ENCODE measurements at regions not wholly inside any gene's neighbourhood (a gene's known extent, or its start where the extent isn't known, plus 50 kb on each side); places are given as distances from the start of the nearest gene placed in this dataset.

DNA sequence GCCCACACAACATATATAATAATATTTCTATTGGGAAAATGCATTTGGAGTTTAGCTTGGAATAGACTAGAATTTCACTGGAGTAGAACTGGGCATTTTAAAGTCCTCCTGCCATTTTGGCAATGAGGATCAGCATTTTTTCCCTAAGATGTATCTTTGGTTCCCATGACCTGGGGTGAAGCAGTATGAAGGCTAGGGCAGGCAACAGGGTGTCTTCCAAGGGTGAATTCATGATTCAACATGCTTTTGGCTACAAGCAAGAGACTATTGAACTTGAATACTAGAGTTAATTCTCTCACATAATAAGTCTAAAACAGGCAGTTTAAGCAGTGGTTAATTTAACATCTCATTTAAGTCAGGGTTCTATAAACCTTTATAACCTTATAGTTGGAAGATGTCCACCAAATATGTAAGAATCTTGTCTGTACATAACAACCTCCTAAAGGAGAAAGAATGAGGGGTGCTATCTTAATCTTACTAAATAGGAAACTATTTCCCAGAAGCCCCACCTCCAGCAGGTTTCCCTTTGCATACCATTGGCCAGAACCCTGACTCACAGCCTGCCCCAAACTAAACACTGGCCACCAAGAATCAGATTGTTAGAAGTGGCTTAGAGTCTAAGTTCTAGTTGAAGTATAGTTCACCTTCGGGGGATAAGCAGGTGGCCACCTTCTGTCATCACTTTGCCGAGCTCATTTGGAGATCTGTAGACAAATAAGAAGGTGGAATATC lies 96.0 kb upstream of the PRPS1L1 start:
- Histone ChIP-seq H2AFZ (ENCODE audit: low read length) (no peak overlapping the region), H3K9me2 (ENCODE audit: insufficient read depth, low read length) (no peaks in the 10 kb centered on the region), H4K20me1 (ENCODE audit: insufficient read depth, low read length) (no peaks in the 10 kb centered on the region), H3K79me2 (ENCODE audit: insufficient read depth, low read depth, low read length) (no peaks in the 10 kb centered on the region), H3K4me2 (ENCODE audit: low read length) (no peak overlapping the region), H3K4me1 (ENCODE audit: insufficient read depth, low read length, poor library complexity, severe bottlenecking) (no peaks in the 10 kb centered on the region), H3K9me3 (ENCODE audit: low read length) (no peaks in the 10 kb centered on the region), H3K4me3 (ENCODE audit: low read depth, low read length, poor library complexity, severe bottlenecking) (no peak overlapping the region), H3K27ac (ENCODE audit: low read depth, low read length, poor library complexity, severe bottlenecking) (no peak overlapping the region), H3K36me3 (ENCODE audit: insufficient read depth, low read length) (no peaks in the 10 kb centered on the region)
- intact Hi-C loops (cut with micrococcal nuclease; ENCODE audit: unreplicated experiment): no loop called here
- no TSS peak for BruUV-seq (replicated peaks)
- DNase-seq (ENCODE audit: low spot score): no peak
- TF ChIP-seq EZH2phosphoT487 (IDR thresholded peaks at IDR 0.05; ENCODE audit: borderline replicate concordance, low read depth, low read length) (no peak), CTCF (conservative IDR thresholded peaks at IDR 0.05; ENCODE audit: low read length) (no peak)
- POLR2A ChIA-PET: interaction anchor here (0.6 kb wide), 1 partner anchor 1089 kb away, joined by 3 read pairs; no protein-coding TSS in a partner anchor
- CTCF ChIA-PET (ENCODE audit: unreplicated experiment): no interaction called here

DNA sequence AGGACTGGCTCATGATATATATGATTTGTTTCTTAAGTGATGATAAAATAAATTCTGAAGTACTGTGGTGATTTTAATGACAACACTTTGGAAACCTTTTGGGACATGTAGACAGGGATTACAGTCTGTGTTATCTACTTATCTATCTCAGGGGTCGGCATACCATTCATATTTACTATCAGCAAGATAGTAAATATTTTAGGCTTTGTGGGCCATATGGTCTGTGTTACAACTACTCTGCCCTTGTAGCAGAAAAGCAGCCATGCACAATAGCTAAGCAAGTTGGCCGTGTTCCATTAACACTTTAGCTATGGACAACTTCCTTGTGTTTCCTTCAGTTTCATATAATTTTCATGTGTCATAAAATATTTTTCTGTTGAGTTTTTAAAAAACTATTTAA lies 97.8 kb upstream of the PRPS1L1 start:
- H3K4me2 ChIP-seq (ENCODE audit: low read length): no peak overlapping the region
- H3K27ac ChIP-seq (ENCODE audit: low read depth, low read length, poor library complexity, severe bottlenecking): no peak overlapping the region
- H3K9me2 ChIP-seq (ENCODE audit: insufficient read depth, low read length): no peaks in the 10 kb centered on the region
- no peaks in the 10 kb centered on the region for H3K36me3 ChIP-seq (ENCODE audit: insufficient read depth, low read length)
- no peak overlapping the region for H3K4me3 ChIP-seq (ENCODE audit: low read depth, low read length, poor library complexity, severe bottlenecking)
- intact Hi-C loops (cut with micrococcal nuclease; ENCODE audit: unreplicated experiment): no loop called here
- H3K4me1 ChIP-seq (ENCODE audit: insufficient read depth, low read length, poor library complexity, severe bottlenecking): no peaks in the 10 kb centered on the region
- no peak for TF ChIP-seq EZH2phosphoT487 (IDR thresholded peaks at IDR 0.05; ENCODE audit: borderline replicate concordance, low read depth, low read length)
- TF ChIP-seq CTCF (conservative IDR thresholded peaks at IDR 0.05; ENCODE audit: low read length): no peak
- no peaks in the 10 kb centered on the region for H4K20me1 ChIP-seq (ENCODE audit: insufficient read depth, low read length)
- no peaks in the 10 kb centered on the region for H3K79me2 ChIP-seq (ENCODE audit: insufficient read depth, low read depth, low read length)
- DNase-seq (ENCODE audit: low spot score): no peak
- H2AFZ ChIP-seq (ENCODE audit: low read length): no peak overlapping the region
- no peaks in the 10 kb centered on the region for H3K9me3 ChIP-seq (ENCODE audit: low read length)
- ChIA-PET CTCF (ENCODE audit: unreplicated experiment) (no interaction called here), POLR2A (no interaction called here)
- BruUV-seq (replicated peaks): no TSS peak

- H3K27ac ChIP-seq (ENCODE audit: low read depth, low read length, poor library complexity, severe bottlenecking): no peak overlapping the region
- DNase-seq (ENCODE audit: low spot score): no peak
- no peak for TF ChIP-seq CTCF (conservative IDR thresholded peaks at IDR 0.05; ENCODE audit: low read length)
- no peak for TF ChIP-seq EZH2phosphoT487 (IDR thresholded peaks at IDR 0.05; ENCODE audit: borderline replicate concordance, low read depth, low read length)
- H3K79me2 ChIP-seq (ENCODE audit: insufficient read depth, low read depth, low read length): no peaks in the 10 kb centered on the region
- BruUV-seq (replicated peaks): no TSS peak
- H4K20me1 ChIP-seq (ENCODE audit: insufficient read depth, low read length): no peaks in the 10 kb centered on the region
- no peak overlapping the region for H2AFZ ChIP-seq (ENCODE audit: low read length)
- no peak overlapping the region for H3K4me2 ChIP-seq (ENCODE audit: low read length)
- H3K4me3 ChIP-seq (ENCODE audit: low read depth, low read length, poor library complexity, severe bottlenecking): no peak overlapping the region
- intact Hi-C loops (cut with micrococcal nuclease; ENCODE audit: unreplicated experiment): no loop called here
- CTCF ChIA-PET (ENCODE audit: unreplicated experiment): no interaction called here
- no peaks in the 10 kb centered on the region for H3K4me1 ChIP-seq (ENCODE audit: insufficient read depth, low read length, poor library complexity, severe bottlenecking)
- H3K36me3 ChIP-seq (ENCODE audit: insufficient read depth, low read length): no peaks in the 10 kb centered on the region
- POLR2A ChIA-PET: interaction anchor here (0.5 to 0.7 kb wide), 2 partner anchors 402 to 589 kb away, joined by 3 read pairs; no protein-coding TSS in a partner anchor
- no peaks in the 10 kb centered on the region for H3K9me2 ChIP-seq (ENCODE audit: insufficient read depth, low read length)
- no peaks in the 10 kb centered on the region for H3K9me3 ChIP-seq (ENCODE audit: low read length)
Measured at GRCh38 chr7:18126281-18126680, 98.6 kb upstream of the PRPS1L1 start.
